DMS114 treated with DMSO at 0.1 percent for 48 hours (cell line): ENCODE measurements at regions not wholly inside any gene's neighbourhood (a gene's known extent, or its start where the extent isn't known, plus 50 kb on each side); places are given as distances from the start of the nearest gene placed in this dataset.

Experiments
- DNase-seq: peaks from one replicate; lab custom pipeline; 2025; ENCODE audit not compliant: unreplicated experiment; lab: John Stamatoyannopoulos, UW

- no peak for DNase-seq
Measured at GRCh38 chr7:46203926-46204325, 282.9 kb upstream of the IGFBP3 start.

- no peak for DNase-seq
Measured at GRCh38 chr7:46202379-46202778, 281.3 kb upstream of the IGFBP3 start.

GRCh38 chr7:46201961-46202360, 280.9 kb upstream of the IGFBP3 start:
- no peak for DNase-seq

GRCh38 chr7:46198701-46199100, 277.6 kb upstream of the IGFBP3 start:
- no peak for DNase-seq

- DNase-seq = no peak
Measured at GRCh38 chr7:46197785-46198540, 276.9 kb upstream of the IGFBP3 start.

GRCh38 chr7:46195934-46196333, 274.9 kb upstream of the IGFBP3 start:
- DNase-seq = no peak

- no peak for DNase-seq
Measured at GRCh38 chr7:46192271-46192670, 271.2 kb upstream of the IGFBP3 start.

- DNase-seq = no peak
Measured at GRCh38 chr7:46191776-46192175, 270.7 kb upstream of the IGFBP3 start.

GRCh38 chr7:46191296-46191695, 270.2 kb upstream of the IGFBP3 start:
- DNase-seq = no peak

GRCh38 chr7:46189255-46189790, 268.3 kb upstream of the IGFBP3 start:
- DNase-seq = no peak

- no peak for DNase-seq
Measured at GRCh38 chr7:46186131-46186530, 265.1 kb upstream of the IGFBP3 start.

- no peak for DNase-seq
Measured at GRCh38 chr7:46179061-46179610, 258.1 kb upstream of the IGFBP3 start.

GRCh38 chr7:46178661-46179060, 257.6 kb upstream of the IGFBP3 start:
- DNase-seq = no peak

GRCh38 chr7:46177821-46178220, 256.7 kb upstream of the IGFBP3 start:
- no peak for DNase-seq

GRCh38 chr7:46175221-46175620, 254.1 kb upstream of the IGFBP3 start:
- no peak for DNase-seq

GRCh38 chr7:46174196-46174580, 253.1 kb upstream of the IGFBP3 start:
- DNase-seq = no peak

GRCh38 chr7:46173476-46174195, 252.6 kb upstream of the IGFBP3 start:
- DNase-seq = no peak

- DNase-seq = no peak
Measured at GRCh38 chr7:46170792-46171191, 249.7 kb upstream of the IGFBP3 start.

GRCh38 chr7:46170021-46170420, 248.9 kb upstream of the IGFBP3 start:
- DNase-seq = no peak

GRCh38 chr7:46169384-46169755, 248.3 kb upstream of the IGFBP3 start:
- no peak for DNase-seq

- DNase-seq = no peak
Measured at GRCh38 chr7:46168671-46169383, 247.8 kb upstream of the IGFBP3 start.
